Activated T-cell treated with anti-CD3 and anti-CD28 coated beads, Interleukin-2, amount 50 U/mL, for 4 hours (primary cell): ENCODE measurements at regions not wholly inside any gene's neighbourhood (a gene's known extent, or its start where the extent isn't known, plus 50 kb on each side); places are given as distances from the start of the nearest gene placed in this dataset.

ENCODE experiments used
- ATAC-seq, 2 donors: fragments of 200-7000 bp; cut with Tn5 transposase; one replicate each; pipeline ENCODE4 v1.10.0; 2021
- DNase-seq: peaks from one replicate; pipeline ENCODE4 v3.0.0-alpha.2; 2020
- H3K27me3 Mint-ChIP-seq: one replicate; pipeline ENCODE4 v1.8.0; 2021; ENCODE audit warnings: low read depth, mixed read lengths
- H3K36me3 Mint-ChIP-seq: one replicate; pipeline ENCODE4 v1.8.0; 2022; ENCODE audit warnings: mixed read lengths; ENCODE audit not compliant: insufficient read depth
- H3K4me1 Mint-ChIP-seq: one replicate; pipeline ENCODE4 v1.8.0; 2021; ENCODE audit warnings: low read depth, mixed read lengths
- H3K4me3 Mint-ChIP-seq: one replicate; pipeline ENCODE4 v1.8.0; 2021; ENCODE audit warnings: mild to moderate bottlenecking, moderate library complexity, mixed read lengths
- H3K9me3 Mint-ChIP-seq: one replicate; pipeline ENCODE4 v1.8.0; 2021; ENCODE audit warnings: mixed read lengths

DNA sequence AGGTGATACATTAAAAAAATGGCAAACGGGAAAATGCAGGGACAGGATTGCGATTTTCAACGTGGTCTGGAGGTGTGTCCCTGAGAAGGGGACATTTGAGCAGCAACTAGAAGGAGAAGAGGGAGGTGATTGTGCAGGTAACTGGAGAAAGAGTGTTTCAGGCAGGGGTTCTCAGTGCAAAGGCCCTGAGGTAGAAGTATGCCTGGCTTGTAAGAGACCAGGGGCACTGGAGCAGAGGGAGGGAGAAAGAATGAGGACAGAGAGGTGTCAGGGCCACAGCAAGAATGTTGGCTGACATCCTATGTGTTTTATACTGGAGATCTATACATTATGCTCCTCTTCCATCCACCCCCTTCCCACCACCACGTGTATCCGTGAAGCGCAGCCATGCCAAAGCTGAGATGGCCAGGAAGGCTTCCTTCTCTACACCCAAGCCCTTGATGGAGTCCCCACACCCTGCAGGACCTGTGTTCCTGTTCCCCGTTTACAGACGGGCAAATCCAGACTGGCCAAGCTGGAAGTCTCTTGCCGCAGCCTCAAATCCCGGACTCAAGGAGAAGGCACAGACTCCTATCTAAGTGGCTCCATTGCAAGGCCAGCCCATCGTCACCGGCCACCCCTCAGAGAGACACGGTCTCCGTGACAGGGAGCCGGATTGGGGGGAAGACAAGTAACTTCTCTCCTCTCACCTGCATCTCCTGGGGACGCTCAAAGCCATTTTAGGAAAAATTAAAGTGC lies 416.1 kb downstream of the MN1 start:
- H3K36me3 Mint-ChIP-seq = no peaks in the 10 kb centered on the region
- no peaks in the 10 kb centered on the region for H3K4me1 Mint-ChIP-seq
- no peak overlapping the region for H3K4me3 Mint-ChIP-seq
- DNase-seq = no peak
- H3K9me3 Mint-ChIP-seq = no peaks in the 10 kb centered on the region
- peaks cover 11% of the 10 kb centered on the region for H3K27me3 Mint-ChIP-seq
- ATAC-seq = no peak

DNA sequence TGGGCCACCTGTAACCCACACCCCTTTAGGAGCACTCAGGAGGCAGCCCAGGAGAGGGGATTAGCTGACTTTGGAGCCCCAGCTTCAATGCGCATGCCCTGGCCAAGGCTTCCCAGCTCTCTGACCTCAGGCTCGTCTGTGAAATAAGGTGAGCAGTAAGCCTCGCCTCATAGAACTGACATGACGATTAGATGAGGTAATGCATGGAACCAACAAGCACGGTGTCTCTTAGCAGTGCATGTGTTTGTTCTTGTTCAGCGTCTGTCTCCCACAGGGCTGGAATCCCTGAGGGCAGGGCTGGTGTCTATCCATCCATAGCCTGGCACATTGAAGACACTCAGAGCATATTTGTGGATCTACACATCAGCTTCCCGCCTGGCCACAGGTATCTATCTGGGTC lies 415.4 kb downstream of the MN1 start:
- no peak for DNase-seq
- Mint-ChIP-seq H3K36me3 (no peaks in the 10 kb centered on the region), H3K9me3 (no peaks in the 10 kb centered on the region), H3K4me3 (no peak overlapping the region), H3K4me1 (no peaks in the 10 kb centered on the region), H3K27me3 (peaks cover 12% of the 10 kb centered on the region)
- ATAC-seq = no peak

DNA sequence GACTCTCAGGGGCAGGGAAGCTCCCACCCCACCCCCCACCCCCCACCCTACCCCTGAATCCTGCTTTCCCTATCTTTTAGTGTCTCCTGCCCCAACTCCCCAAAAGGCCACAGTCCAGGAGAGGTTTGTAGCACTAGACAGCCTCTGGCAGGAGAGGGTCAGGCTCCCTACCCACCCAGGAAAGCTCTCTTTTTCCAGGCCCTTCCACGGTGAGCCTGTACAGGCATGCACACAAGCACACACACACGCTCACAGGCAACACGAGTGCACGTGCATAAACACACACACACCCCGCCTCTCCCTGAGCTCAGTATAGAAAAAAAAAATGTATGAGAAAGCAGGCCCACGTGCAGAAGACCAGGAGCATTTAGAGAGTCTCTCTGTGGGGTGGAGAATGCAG lies 414.0 kb downstream of the MN1 start:
- Mint-ChIP-seq H3K4me3 (no peak overlapping the region), H3K36me3 (no peaks in the 10 kb centered on the region), H3K4me1 (no peaks in the 10 kb centered on the region), H3K27me3 (peaks cover 12% of the 10 kb centered on the region), H3K9me3 (no peaks in the 10 kb centered on the region)
- ATAC-seq (no peak), DNase-seq (no peak)

DNA sequence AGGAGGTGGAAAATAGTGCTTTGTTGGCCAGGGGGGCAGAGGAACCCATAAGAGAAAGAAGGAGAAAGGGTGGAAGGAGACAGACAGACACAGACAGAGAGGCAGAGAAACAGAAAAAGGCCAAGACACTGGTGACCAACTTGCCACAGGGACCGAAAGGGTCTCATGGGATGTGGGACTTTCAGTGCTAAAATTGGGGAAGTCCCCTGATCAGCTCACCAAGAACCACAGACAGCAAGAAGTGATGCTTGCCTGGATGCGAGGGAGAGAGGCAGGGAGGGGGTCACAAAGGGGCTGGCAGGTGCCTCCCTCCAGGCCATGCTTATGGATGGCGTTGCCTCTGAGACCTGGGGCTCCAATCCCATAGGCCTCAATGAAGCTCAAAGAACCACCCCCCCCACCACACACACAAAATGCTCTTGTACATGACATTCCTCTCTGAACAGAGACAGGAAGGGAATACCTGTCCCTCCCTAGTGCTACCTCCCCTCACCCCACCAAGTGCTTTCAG lies 413.4 kb downstream of the MN1 start:
- ATAC-seq (no peak), DNase-seq (no peak)
- Mint-ChIP-seq H3K9me3 (no peaks in the 10 kb centered on the region), H3K4me1 (no peaks in the 10 kb centered on the region), H3K27me3 (peaks cover 12% of the 10 kb centered on the region), H3K4me3 (no peak overlapping the region), H3K36me3 (no peaks in the 10 kb centered on the region)

DNA sequence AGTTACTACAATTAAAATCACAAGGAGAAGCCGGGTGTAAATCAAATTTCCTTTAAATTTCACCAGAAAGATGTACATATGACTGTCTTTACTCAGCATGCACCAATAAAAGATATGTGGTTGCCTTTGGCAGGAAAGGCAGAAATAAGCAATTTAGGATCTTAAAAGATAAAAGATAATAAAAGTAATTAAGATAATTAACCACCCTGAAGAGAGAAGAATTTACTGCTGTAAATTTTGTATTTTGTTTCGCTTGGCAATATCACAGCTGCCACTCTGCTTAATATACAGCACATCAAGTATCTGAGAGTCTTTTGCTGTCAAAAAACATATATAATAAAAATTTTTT lies 411.9 kb downstream of the MN1 start:
- Mint-ChIP-seq H3K4me3 (no peak overlapping the region), H3K27me3 (peaks cover 12% of the 10 kb centered on the region), H3K9me3 (no peaks in the 10 kb centered on the region), H3K4me1 (no peaks in the 10 kb centered on the region), H3K36me3 (no peaks in the 10 kb centered on the region)
- DNase-seq = no peak
- no peak for ATAC-seq

DNA sequence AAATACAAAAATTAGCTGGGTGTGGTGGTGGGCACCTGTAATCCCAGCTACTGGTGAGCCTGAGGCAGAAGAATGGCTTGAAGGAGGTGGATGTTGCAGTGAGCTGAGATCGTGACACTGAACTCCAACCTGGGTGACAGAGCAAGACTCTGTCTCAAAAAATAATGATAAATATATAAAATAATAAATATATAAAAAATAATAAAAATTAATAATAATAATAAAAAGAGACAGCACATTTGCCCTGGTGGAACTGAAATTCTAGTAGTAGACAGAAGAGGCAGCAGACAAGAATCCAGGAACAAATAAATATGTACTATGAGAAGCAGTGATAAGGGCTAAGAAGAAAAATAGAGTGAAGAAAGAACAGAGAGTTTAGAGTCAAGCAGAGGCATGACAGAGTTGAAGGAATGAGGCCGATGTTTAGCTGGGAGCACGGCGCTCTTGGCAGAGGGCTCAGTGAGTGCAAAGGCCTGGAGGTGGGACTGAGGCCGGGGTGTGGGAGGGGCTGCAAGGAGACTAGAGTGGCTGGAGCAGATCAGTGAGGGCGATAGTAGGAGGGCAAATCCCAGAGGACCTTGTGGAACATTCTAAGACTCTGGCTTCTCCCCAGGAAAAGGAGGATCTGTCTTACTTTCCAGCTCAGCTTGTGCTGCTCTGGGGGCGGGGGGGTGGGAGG lies 410.3 kb downstream of the MN1 start:
- H3K9me3 Mint-ChIP-seq = no peaks in the 10 kb centered on the region
- H3K4me3 Mint-ChIP-seq = no peak overlapping the region
- H3K4me1 Mint-ChIP-seq = no peaks in the 10 kb centered on the region
- peaks cover 9% of the 10 kb centered on the region for H3K27me3 Mint-ChIP-seq
- H3K36me3 Mint-ChIP-seq = no peaks in the 10 kb centered on the region
- ATAC-seq (no peak), DNase-seq (no peak)

DNA sequence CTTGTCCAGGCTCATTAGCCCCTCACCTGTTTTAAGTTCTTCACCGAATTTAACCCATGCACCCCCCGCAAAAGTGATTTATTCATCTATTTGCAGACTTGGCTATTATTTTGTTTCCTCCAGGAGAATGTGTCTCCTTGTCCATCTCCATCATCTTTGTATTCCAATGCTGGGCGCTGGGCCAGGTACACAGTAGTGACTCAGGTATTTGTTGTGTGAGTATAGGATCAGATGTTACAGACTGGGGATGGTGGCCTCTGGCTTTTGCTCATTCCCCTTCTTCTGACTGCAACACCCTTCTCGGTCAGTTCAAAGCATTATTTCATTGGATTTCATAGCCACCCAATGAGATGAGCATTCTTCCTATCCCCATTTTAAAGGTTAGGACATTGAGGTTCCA lies 408.2 kb downstream of the MN1 start:
- Mint-ChIP-seq H3K27me3 (peaks cover 8% of the 10 kb centered on the region), H3K4me3 (no peak overlapping the region), H3K4me1 (no peaks in the 10 kb centered on the region), H3K36me3 (no peaks in the 10 kb centered on the region), H3K9me3 (no peaks in the 10 kb centered on the region)
- ATAC-seq = no peak
- DNase-seq = no peak

DNA sequence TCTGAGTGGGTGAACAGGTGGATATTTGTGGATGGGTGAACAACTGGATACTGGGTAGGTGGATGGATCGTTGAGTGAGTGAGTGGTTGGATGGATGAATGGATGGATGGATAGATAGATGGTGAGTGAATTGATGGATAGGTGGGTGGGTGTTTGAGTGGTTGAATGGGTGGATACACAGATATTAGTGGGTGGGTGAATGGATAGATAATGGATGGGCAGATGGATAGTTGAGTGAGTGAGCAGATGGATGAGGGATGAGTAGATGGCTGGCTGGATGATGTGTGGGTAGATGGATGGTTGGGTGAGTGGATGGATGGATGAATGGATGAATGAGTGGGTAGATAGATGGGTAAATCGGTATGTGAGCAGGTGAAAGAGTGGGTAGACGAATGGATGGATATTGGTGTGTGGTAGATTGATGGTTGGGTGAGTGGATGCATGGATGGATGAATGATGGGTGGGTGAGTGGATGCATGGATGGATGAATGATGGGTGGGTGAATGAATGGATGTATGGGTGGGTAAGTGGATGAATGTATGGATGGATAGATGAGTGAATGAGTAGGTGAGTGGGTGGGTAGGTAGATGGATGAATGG lies 406.7 kb downstream of the MN1 start:
- Mint-ChIP-seq H3K4me3 (no peak overlapping the region), H3K27me3 (peaks cover 8% of the 10 kb centered on the region), H3K9me3 (no peaks in the 10 kb centered on the region), H3K36me3 (no peaks in the 10 kb centered on the region), H3K4me1 (no peaks in the 10 kb centered on the region)
- ATAC-seq = no peak
- DNase-seq = no peak

DNA sequence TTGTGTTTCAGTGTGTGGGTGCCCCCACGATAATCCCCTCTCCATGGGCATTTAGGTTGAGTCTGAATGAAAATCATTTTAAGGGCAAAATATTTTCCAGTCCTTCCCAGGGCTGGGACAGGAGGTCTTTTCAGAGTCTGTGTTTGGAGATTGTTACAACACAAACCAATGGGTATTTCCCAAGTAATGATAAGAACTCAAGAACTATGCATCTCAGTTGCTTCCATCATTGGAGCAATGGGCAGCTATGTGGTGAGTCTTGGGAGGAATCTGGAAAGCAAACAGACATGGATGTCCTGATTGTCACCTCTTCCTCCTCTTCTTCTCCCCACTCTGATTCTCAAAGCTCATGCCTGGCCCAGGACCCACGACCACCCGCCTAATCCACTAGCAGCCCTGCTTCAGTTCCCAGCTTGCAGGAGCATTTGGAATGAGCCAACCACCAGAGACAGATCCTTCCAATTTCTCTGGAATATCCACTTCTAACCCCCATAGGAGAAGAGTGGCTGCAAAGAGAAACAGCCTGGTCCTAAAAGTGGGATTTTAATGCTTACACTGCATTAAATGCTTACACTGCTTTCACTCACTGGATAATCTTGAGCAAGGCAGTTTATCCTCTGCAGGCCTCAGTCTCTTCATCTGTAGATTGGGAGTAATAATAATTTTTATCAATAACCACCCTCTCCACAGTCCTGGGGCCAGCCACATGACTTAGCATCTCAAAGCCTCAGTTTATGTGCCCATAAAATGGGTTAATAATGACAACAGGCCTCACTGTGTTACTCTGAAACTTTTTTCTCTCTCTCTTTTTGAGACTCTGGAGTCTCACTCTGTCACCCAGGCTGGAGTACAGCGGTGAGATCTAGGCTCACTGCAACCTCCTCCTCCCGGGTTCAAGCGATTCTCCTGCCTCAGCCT lies 404.3 kb downstream of the MN1 start:
- ATAC-seq = no peak
- DNase-seq = no peak
- Mint-ChIP-seq H3K27me3 (peaks cover 5% of the 10 kb centered on the region), H3K36me3 (no peaks in the 10 kb centered on the region), H3K9me3 (peaks cover 3% of the 10 kb centered on the region), H3K4me1 (no peaks in the 10 kb centered on the region), H3K4me3 (no peak overlapping the region)

DNA sequence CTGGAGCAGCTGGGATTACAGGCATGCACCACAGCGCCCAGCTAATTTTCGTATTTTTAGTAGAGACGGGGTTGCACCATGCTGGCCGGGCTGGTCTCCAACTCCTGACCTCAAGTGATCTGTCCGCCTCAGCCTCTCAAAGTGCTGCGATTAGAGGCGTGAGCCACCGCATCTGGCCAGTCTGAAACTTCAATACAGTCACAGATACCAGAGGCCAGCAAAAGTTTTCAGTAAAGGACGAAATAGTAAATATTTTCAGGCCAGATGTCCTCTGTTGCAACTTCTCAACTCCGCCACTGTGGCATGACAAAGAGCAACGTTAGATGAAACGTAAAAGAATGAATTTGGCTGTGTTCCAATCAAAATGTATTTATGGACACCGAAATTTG lies 403.6 kb downstream of the MN1 start:
- DNase-seq (no peak), ATAC-seq (no peak)
- peaks cover 5% of the 10 kb centered on the region for H3K27me3 Mint-ChIP-seq
- H3K9me3 Mint-ChIP-seq = peaks cover 3% of the 10 kb centered on the region
- no peaks in the 10 kb centered on the region for H3K36me3 Mint-ChIP-seq
- no peak overlapping the region for H3K4me3 Mint-ChIP-seq
- no peaks in the 10 kb centered on the region for H3K4me1 Mint-ChIP-seq

DNA sequence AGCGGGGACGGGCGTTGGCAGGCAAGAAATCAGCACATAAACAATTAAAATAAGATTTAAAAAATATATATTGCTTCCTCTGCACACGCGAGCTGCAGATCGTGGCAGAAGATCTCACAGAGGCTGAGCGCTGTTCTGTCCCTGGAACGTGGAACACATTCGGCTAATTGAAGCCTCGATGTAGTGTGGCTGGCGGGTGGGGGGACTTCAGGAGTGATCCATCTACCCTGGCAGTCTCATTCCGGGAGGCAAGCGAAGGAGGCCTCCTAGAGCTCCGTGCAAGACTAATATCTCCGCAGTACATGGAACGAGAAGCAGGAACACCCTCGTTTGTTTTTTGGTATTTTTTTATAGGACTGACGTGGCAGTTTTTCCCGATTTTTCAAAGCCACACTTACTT lies 402.4 kb downstream of the MN1 start:
- Mint-ChIP-seq H3K36me3 (no peaks in the 10 kb centered on the region), H3K9me3 (peaks cover 3% of the 10 kb centered on the region), H3K27me3 (peaks cover 5% of the 10 kb centered on the region), H3K4me1 (no peaks in the 10 kb centered on the region), H3K4me3 (no peak overlapping the region)
- DNase-seq (no peak), ATAC-seq (no peak)

DNA sequence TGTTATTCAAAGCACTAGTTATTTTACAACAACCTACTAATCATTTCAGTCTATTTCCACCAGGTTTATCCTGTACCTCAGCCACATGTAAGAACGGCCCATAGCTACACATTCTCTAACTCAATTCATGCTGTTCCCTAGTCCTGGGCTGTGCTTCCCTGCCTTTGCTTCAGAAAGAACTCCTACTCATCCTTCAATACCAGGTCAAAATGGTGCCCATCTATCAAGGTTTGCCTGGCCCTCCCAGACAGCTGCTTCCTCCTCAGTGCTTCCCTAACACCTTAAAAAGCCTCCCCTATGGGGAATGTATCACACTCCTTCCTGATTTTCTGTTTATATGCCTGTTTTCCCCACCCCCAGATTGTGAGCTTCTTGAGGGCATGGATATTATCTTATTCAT lies 400.7 kb downstream of the MN1 start:
- DNase-seq (no peak), ATAC-seq (no peak)
- peaks cover 3% of the 10 kb centered on the region for H3K9me3 Mint-ChIP-seq
- no peaks in the 10 kb centered on the region for H3K36me3 Mint-ChIP-seq
- no peaks in the 10 kb centered on the region for H3K4me1 Mint-ChIP-seq
- peaks cover 7% of the 10 kb centered on the region for H3K27me3 Mint-ChIP-seq
- H3K4me3 Mint-ChIP-seq = no peak overlapping the region

DNA sequence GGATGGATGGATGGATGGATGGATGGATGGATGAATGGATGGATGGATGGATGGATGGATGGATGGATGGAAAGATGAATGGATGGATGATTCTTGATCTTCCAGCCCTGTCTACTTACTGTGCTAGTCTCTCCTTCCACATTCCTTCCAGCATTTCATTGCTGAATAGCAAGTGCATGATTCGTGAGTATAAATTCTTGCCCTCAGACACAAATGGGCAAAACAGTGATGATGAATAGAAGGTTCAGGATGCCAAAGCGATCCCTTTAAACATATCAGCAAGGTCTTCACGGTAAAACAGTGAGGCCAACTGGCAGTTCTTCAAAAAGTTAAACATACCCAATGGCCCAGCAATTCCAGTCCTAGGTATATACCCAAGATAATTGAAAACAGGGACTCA lies 400.2 kb downstream of the MN1 start:
- Mint-ChIP-seq H3K4me3 (no peak overlapping the region), H3K9me3 (peaks cover 3% of the 10 kb centered on the region), H3K27me3 (peaks cover 7% of the 10 kb centered on the region)

DNA sequence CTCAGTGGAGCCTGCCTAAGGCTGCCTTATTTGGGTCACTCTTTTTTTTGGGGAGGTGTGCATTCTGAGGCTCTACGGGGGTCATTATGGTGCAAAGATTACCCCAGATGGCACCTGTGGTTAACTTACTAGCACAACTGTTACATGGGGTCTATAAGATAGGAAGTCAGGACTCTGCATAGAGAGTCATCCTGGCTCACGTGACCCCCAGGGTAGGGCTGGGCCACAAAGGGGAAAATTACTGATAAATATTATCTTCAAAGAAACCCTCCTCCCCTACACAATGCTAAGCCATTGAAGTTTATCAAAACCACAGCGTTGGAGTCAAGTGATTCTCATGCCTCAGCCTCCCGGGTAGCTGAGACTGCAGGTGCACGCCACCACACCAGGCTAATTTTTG lies 397.1 kb downstream of the MN1 start:
- H3K36me3 Mint-ChIP-seq = no peaks in the 10 kb centered on the region
- H3K9me3 Mint-ChIP-seq = peaks cover 3% of the 10 kb centered on the region
- H3K4me1 Mint-ChIP-seq = no peaks in the 10 kb centered on the region
- DNase-seq (no peak), ATAC-seq (no peak)
- peaks cover 6% of the 10 kb centered on the region for H3K27me3 Mint-ChIP-seq
- H3K4me3 Mint-ChIP-seq = no peak overlapping the region

More for the DNA sequence above, 400.2 kb downstream of the MN1 start:
- no peaks in the 10 kb centered on the region for H3K36me3 Mint-ChIP-seq
- ATAC-seq (no peak), DNase-seq (no peak)
- no peaks in the 10 kb centered on the region for H3K4me1 Mint-ChIP-seq
